ENCODE measurements at regions not wholly inside any gene's neighbourhood (a gene's known extent, or its start where the extent isn't known, plus 50 kb on each side); places are given as distances from the start of the nearest gene placed in this dataset.

- TF ChIP-seq CTCF (IDR thresholded peaks at IDR 0.05 in 8 of 11, conservative IDR thresholded peaks at IDR 0.05 in 3 of 11) (no peak), POLR2A (IDR thresholded peaks at IDR 0.05) (no peak), POLR2AphosphoS5 (IDR thresholded peaks at IDR 0.05) (no peak)
These were observed 139.7 kb upstream of the CMC1 start for GRCh38 chr3:28101705-28102104.
